ENCODE measurements at regions not wholly inside any gene's neighbourhood (a gene's known extent, or its start where the extent isn't known, plus 50 kb on each side); places are given as distances from the start of the nearest gene placed in this dataset.

- H3K27ac ChIP-seq: no peak overlapping the region
- TF ChIP-seq CTCF (IDR thresholded peaks at IDR 0.05) (no peak), ZFX (IDR thresholded peaks at IDR 0.05; ENCODE audit: borderline replicate concordance) (no peak)
Observed at GRCh38 chr14:66404051-66404545, 82.1 kb upstream of the CCDC196 start.

GRCh38 chr14:66405158-66405557 is 81.0 kb upstream of the CCDC196 start:
- no peak overlapping the region for H3K27ac ChIP-seq
- no peak for TF ChIP-seq ZFX (IDR thresholded peaks at IDR 0.05; ENCODE audit: borderline replicate concordance)
- TF ChIP-seq CTCF (IDR thresholded peaks at IDR 0.05): no peak

- H3K27ac ChIP-seq: no peak overlapping the region
- TF ChIP-seq CTCF (IDR thresholded peaks at IDR 0.05) (no peak), ZFX (IDR thresholded peaks at IDR 0.05; ENCODE audit: borderline replicate concordance) (no peak)
Observed at GRCh38 chr14:66413901-66414300, 72.3 kb upstream of the CCDC196 start.

GRCh38 chr14:66414511-66414910 is 71.7 kb upstream of the CCDC196 start:
- H3K27ac ChIP-seq: no peak overlapping the region
- TF ChIP-seq CTCF (IDR thresholded peaks at IDR 0.05) (no peak), ZFX (IDR thresholded peaks at IDR 0.05; ENCODE audit: borderline replicate concordance) (no peak)

GRCh38 chr14:66420251-66421006 is 65.7 kb upstream of the CCDC196 start:
- H3K27ac ChIP-seq: no peak overlapping the region
- TF ChIP-seq ZFX (IDR thresholded peaks at IDR 0.05; ENCODE audit: borderline replicate concordance) (no peak), CTCF (IDR thresholded peaks at IDR 0.05) (no peak)

- no peak overlapping the region for H3K27ac ChIP-seq
- TF ChIP-seq ZFX (IDR thresholded peaks at IDR 0.05; ENCODE audit: borderline replicate concordance) (no peak), CTCF (IDR thresholded peaks at IDR 0.05) (no peak)
Observed at GRCh38 chr14:66421990-66422946, 63.9 kb upstream of the CCDC196 start.

All from 22Rv1 (cell line).